ENCODE measurements at regions not wholly inside any gene's neighbourhood (a gene's known extent, or its start where the extent isn't known, plus 50 kb on each side); places are given as distances from the start of the nearest gene placed in this dataset.

DNA sequence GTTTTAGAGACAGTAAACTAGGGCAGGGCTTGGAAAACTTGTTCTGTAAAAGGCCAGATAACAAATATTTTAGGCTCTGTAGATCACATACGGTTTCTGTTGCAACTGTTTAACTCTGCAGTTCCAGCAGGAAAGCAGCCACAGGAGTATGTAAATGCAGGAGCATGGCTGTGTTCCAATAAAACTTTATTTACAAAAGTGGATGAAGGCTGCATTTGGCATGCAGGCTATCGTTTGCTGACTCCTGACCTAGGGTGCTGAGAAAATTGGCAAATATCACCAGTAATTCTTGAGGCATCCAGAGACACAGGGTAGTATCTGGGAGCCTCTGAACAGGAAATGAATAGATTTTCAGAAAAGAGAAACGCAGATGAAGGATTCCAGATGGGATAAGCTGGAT is 274.0 kb downstream of the MAF start:
- no peak for TF ChIP-seq ZNF274 (IDR thresholded peaks at IDR 0.05; ENCODE audit: low read depth, low read length)
- TF ChIP-seq, protein P1, sequence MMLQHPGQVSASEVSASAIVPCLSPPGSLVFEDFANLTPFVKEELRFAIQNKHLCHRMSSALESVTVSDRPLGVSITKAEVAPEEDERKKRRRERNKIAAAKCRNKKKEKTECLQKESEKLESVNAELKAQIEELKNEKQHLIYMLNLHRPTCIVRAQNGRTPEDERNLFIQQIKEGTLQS (IDR thresholded peaks at IDR 0.05), result no peak
- no peak for TF ChIP-seq MAX (IDR thresholded peaks at IDR 0.05)
- TF ChIP-seq EGR1 (IDR thresholded peaks at IDR 0.05; ENCODE audit: low read depth), result no peak
- TF ChIP-seq SIN3A (IDR thresholded peaks at IDR 0.05; ENCODE audit: low read depth), result no peak
- no peak for TF ChIP-seq CBX3 (IDR thresholded peaks at IDR 0.05; ENCODE audit: low read depth)
- TF ChIP-seq ELF1 (IDR thresholded peaks at IDR 0.05; ENCODE audit: borderline replicate concordance, low read depth), result no peak
- TF ChIP-seq SRF (IDR thresholded peaks at IDR 0.05; ENCODE audit: low read depth), result no peak
- no peak for TF ChIP-seq TCF7L2 (IDR thresholded peaks at IDR 0.05; ENCODE audit: borderline replicate concordance, extremely low read depth, insufficient read depth, insufficient read length)
- TF ChIP-seq ZBTB33 (IDR thresholded peaks at IDR 0.05; ENCODE audit: extremely low read depth, insufficient replicate concordance, low read length), result no peak
- TF ChIP-seq EZH2 (IDR thresholded peaks at IDR 0.05), result no peak
- ChIA-PET CTCF (no interaction called here), POLR2A (no interaction called here), RAD21 (ENCODE audit: low non-redundant PET in 1 of 2, low total read pairs in 2 of 2, uncharacterized antibody in 2 of 2, unreplicated experiment in 2 of 2) (no interaction called here)
- no peaks in the 10 kb centered on the region for H3K79me2 ChIP-seq (ENCODE audit: insufficient read depth, low read length)
- no peaks in the 10 kb centered on the region for H3K9me2 ChIP-seq (ENCODE audit: insufficient read depth)
- H3K9me3 ChIP-seq (ENCODE audit: control insufficient read depth in 1 of 2, insufficient read depth in 1 of 2, low read depth in 1 of 2, low read length in 2 of 2), result peaks cover 13 to 40% of the 10 kb centered on the region in 2 experiments; a peak in 2 of 4 replicates
- H4K20me1 ChIP-seq (ENCODE audit: insufficient read depth), result no peaks in the 10 kb centered on the region
- no peak overlapping the region for H3K4me3 ChIP-seq (replicated peaks in 1 of 2; ENCODE audit: low read depth in 1 of 2, low read length in 2 of 2)
- H2AFZ ChIP-seq (ENCODE audit: low read depth, low read length, poor library complexity, severe bottlenecking), result no peak overlapping the region
- H3K9ac ChIP-seq (ENCODE audit: low read length), result no peak overlapping the region
- H3K4me1 ChIP-seq (ENCODE audit: control insufficient read depth in 1 of 2, insufficient read depth in 2 of 2, low read length in 2 of 2), result no peaks in the 10 kb centered on the region
- no peaks in the 10 kb centered on the region for H3K27me3 ChIP-seq (ENCODE audit: insufficient read depth, low read length)
- H3K36me3 ChIP-seq (ENCODE audit: control insufficient read depth in 1 of 2, insufficient read depth in 2 of 2, low read length in 2 of 2), result no peaks in the 10 kb centered on the region
- no peak overlapping the region for H3K27ac ChIP-seq (ENCODE audit: low read depth, low read length)
- no TSS peak for BruUV-seq (replicated peaks)
- ATAC-seq (no peak), DNase-seq (ENCODE audit: low read depth, low spot score) (no peak)
- intact Hi-C loops (cut with micrococcal nuclease), result no loop called here
- H3K4me2 ChIP-seq (ENCODE audit: low read length), result no peak overlapping the region
